ENCODE measurements at regions not wholly inside any gene's neighbourhood (a gene's known extent, or its start where the extent isn't known, plus 50 kb on each side); places are given as distances from the start of the nearest gene placed in this dataset.
A peak's percentile ranks its signal among the peaks of the same experiment; 100 is the strongest.
"Not testable (repeated sequence)": the region's sequence is repeated elsewhere in the genome, so short reads cannot be mapped to it uniquely, and the experiment has no call there.

DNA sequence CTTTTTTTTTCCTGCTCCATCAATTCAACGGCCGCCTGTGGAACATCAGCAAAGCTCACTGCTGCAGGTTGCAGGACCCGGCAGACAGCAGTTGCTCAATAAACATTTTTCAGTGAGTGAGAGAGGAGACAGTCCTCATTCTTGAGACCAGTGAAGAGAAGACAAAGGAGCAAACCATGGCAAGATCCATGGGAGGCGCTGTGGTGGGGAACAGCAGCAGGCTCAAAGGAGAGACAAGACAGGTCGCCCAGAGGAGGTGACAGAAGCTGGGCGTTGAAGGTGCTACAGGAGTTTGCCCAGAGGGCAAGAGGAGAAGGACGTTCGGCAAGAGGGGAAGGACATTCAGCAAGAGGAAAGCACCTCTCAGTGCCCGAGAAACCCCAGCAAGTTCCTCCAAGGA lies 74.5 kb upstream of the FGFR2 start:
- TF ChIP-seq, protein P1, sequence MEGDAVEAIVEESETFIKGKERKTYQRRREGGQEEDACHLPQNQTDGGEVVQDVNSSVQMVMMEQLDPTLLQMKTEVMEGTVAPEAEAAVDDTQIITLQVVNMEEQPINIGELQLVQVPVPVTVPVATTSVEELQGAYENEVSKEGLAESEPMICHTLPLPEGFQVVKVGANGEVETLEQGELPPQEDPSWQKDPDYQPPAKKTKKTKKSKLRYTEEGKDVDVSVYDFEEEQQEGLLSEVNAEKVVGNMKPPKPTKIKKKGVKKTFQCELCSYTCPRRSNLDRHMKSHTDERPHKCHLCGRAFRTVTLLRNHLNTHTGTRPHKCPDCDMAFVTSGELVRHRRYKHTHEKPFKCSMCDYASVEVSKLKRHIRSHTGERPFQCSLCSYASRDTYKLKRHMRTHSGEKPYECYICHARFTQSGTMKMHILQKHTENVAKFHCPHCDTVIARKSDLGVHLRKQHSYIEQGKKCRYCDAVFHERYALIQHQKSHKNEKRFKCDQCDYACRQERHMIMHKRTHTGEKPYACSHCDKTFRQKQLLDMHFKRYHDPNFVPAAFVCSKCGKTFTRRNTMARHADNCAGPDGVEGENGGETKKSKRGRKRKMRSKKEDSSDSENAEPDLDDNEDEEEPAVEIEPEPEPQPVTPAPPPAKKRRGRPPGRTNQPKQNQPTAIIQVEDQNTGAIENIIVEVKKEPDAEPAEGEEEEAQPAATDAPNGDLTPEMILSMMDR (IDR thresholded peaks at IDR 0.05; ENCODE audit: low read depth, low read length), result no peak

DNA sequence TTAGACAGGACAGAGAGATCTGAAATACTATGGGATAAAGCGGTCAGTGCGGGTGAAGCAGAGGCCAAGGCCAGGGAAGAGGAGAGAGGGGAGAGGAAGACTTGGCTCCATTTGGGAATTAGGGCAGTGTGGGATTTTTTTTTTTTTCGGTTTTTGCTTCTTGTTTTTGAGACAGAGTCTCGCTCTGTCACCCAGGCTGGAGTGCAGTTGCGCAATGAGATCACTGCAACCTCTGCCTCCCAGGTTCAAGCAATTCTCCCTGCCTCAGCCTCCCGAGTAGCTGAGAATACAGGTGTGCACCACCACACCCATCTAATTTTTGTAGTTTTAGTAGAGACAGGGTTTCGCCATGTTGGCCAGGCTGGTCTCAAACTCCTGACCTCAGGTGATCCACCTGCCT lies 71.6 kb upstream of the FGFR2 start:
- not testable (repeated sequence) for H3K4me3 ChIP-seq (replicated peaks in 1 of 2; ENCODE audit: low read depth in 2 of 2, low read length in 2 of 2); DNase-seq (ENCODE audit: low read depth in 2 of 2)

More for the DNA sequence above, 74.5 kb upstream of the FGFR2 start:
- no peak overlapping the region for H3K4me3 ChIP-seq (replicated peaks in 1 of 2; ENCODE audit: low read depth in 2 of 2, low read length in 2 of 2)
- no peak for DNase-seq (ENCODE audit: low read depth in 2 of 2)

DNA sequence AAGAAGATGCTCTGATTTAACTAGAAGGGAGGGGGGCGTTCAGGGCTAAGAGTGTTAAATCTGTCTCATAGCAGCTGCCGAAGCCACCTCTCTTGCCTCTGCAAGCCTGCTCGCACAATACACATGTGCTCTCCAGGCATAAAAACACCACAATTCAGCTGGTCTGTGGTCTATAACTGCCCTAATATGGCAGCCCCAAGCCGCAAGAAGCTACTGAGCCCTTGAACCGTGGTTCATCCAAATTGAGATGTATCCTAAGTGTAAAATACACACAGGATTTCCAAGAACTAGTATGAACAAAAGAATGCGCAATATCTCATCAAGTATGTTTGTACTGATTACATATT lies 70.8 kb upstream of the FGFR2 start:
- TF ChIP-seq, protein P1 (IDR thresholded peaks at IDR 0.05; ENCODE audit: low read depth, low read length), result no peak
- no peak for DNase-seq (ENCODE audit: low read depth in 2 of 2)
- H3K4me3 ChIP-seq (replicated peaks in 1 of 2; ENCODE audit: low read depth in 2 of 2, low read length in 2 of 2), result no peak overlapping the region

DNA sequence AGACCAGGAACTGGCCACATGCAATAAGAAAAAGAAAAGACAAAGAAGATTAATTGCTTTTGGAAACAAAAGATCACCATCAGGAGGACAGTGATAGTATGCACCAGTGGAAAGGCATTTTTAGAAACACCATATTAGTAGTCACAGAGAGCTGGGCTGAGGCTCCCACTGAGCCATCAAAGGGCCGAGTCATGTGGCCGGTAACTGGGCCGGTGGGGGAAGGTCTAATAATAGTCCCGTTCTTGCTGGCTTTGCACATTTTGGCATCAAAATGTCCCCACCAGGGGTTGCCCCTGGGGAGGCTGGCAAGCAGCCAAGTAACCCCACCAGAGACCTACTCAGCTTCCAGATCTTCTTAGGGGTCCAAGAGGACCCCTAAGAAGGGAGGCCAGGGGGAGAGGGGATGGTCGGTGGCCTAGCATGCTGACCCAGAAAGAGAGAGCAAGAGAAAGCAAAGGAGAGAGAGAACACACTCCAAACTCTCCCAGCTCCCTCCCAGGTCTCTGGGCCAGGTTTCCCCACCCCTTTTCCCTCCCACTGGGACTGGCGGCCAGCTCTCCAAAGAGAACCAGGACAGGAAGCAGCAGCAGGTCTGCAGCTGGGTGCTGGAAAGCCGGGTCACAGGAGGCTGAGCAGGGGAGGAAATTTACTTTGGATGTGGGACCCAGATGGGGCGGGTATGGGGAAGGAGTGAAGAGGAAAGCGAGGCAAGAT lies 70.2 kb upstream of the FGFR2 start:
- H3K4me3 ChIP-seq (replicated peaks in 1 of 2; ENCODE audit: low read depth in 2 of 2, low read length in 2 of 2), result no peak overlapping the region
- peak in 1 of 2 donors; percentile 17 for DNase-seq (ENCODE audit: low read depth in 2 of 2)
- TF ChIP-seq, protein P1 (IDR thresholded peaks at IDR 0.05; ENCODE audit: low read depth, low read length), result no peak

DNA sequence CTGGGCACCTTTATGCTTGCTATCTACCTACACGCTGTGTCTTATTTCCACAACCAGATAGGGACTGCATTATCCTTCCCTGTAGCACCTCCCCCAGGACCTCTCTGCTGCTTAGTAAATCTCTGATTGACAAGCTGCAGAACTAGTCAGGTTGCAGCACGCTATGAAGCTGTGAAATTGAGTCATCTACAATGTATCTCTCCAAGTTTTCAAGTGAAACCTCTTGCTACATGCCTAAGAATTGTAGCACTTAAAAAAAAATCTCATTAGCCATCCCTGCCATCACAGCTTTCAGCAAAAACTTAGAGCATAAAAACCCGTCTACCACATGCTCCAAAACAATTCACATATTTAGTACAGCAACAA lies 69.7 kb upstream of the FGFR2 start:
- H3K4me3 ChIP-seq (replicated peaks in 1 of 2; ENCODE audit: low read depth in 2 of 2, low read length in 2 of 2), result no peak overlapping the region
- peak in 1 of 2 donors; percentile 4 for DNase-seq (ENCODE audit: low read depth in 2 of 2)
- TF ChIP-seq, protein P1 (IDR thresholded peaks at IDR 0.05; ENCODE audit: low read depth, low read length), result no peak

DNA sequence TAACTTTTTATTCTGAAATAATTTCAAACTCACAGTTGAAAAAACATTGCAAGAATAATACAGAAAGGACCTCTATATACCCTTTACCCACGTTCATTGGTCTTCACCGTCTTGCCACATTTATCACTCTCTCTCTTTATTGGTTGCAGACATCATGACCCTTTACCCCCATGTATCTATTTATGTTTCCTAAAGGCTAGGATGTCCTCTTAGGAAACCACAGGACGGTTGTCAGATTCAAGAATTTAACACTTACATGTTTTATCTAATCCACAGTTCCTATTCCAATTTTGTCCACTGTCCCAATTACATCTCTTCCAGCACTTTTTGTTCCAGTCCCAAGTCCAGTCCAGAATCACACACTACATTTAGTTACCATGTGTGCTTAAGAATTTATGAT lies 67.6 kb upstream of the FGFR2 start:
- DNase-seq (ENCODE audit: low read depth in 2 of 2), result no peak
- TF ChIP-seq, protein P1 (IDR thresholded peaks at IDR 0.05; ENCODE audit: low read depth, low read length), result no peak
- no peak overlapping the region for H3K4me3 ChIP-seq (replicated peaks in 1 of 2; ENCODE audit: low read depth in 2 of 2, low read length in 2 of 2)

DNA sequence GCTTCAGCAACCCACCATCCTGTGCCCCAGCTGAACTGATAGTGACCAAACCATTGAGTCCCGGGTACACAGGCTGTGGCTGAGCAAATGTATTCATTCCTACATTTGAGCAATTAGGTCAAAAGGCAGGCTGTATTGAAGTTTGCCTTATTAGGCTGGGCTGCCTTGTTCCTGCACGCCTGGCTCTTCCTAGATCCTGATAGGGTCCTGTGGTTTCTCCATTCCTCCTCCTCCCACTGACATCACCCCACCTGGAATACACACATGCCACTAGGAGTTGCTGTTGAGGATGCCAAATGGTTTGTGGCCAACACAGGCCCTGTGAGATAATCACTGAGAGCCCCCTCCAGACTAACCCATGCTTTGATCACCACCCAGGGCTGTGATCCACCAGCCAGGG lies 66.4 kb upstream of the FGFR2 start:
- TF ChIP-seq, protein P1 (IDR thresholded peaks at IDR 0.05; ENCODE audit: low read depth, low read length), result no peak
- DNase-seq (ENCODE audit: low read depth in 2 of 2), result no peak
- H3K4me3 ChIP-seq (replicated peaks in 1 of 2; ENCODE audit: low read depth in 2 of 2, low read length in 2 of 2), result no peak overlapping the region

Data from cardiac fibroblast (primary cell).